ENCODE measurements at regions not wholly inside any gene's neighbourhood (a gene's known extent, or its start where the extent isn't known, plus 50 kb on each side); places are given as distances from the start of the nearest gene placed in this dataset.
"Not testable (repeated sequence)": the region's sequence is repeated elsewhere in the genome, so short reads cannot be mapped to it uniquely, and the experiment has no call there.

GRCh38 chr14:81771651-81772275 is 238.1 kb upstream of the SEL1L start:
- no peak for DNase-seq
- no peaks in the 10 kb centered on the region for H3K4me1 ChIP-seq (ENCODE audit: low read depth)
- TF ChIP-seq CTCF (IDR thresholded peaks at IDR 0.05), result no peak
- H3K9me3 ChIP-seq, result no peaks in the 10 kb centered on the region
- intact Hi-C loops (cut with DNase I, micrococcal nuclease), result no loop called here
- no peaks in the 10 kb centered on the region for H3K36me3 ChIP-seq (ENCODE audit: low read depth)
- no peak overlapping the region for H3K4me3 ChIP-seq
- no peak for ATAC-seq

- no peak for TF ChIP-seq CTCF (IDR thresholded peaks at IDR 0.05)
- Histone ChIP-seq H3K4me3 (no peak overlapping the region), H3K9me3 (no peaks in the 10 kb centered on the region), H3K36me3 (ENCODE audit: low read depth) (no peaks in the 10 kb centered on the region), H3K4me1 (ENCODE audit: low read depth) (no peaks in the 10 kb centered on the region)
- ATAC-seq (no peak), DNase-seq (no peak)
- intact Hi-C loops (cut with DNase I, micrococcal nuclease), result no loop called here
These were observed 238.7 kb upstream of the SEL1L start for GRCh38 chr14:81772381-81772780.

- no peak overlapping the region for H3K4me3 ChIP-seq
- DNase-seq (no peak), ATAC-seq (no peak)
- TF ChIP-seq CTCF (IDR thresholded peaks at IDR 0.05), result no peak
- H3K4me1 ChIP-seq (ENCODE audit: low read depth), result no peaks in the 10 kb centered on the region
- intact Hi-C loops (cut with DNase I, micrococcal nuclease), result no loop called here
- H3K36me3 ChIP-seq (ENCODE audit: low read depth), result no peaks in the 10 kb centered on the region
- H3K9me3 ChIP-seq, result no peaks in the 10 kb centered on the region
These were observed 242.9 kb upstream of the SEL1L start for GRCh38 chr14:81776531-81776930.

GRCh38 chr14:81781798-81782197 is 248.1 kb upstream of the SEL1L start:
- H3K36me3 ChIP-seq (ENCODE audit: low read depth); intact Hi-C loops (cut with DNase I, micrococcal nuclease); H3K9me3 ChIP-seq; H3K4me1 ChIP-seq (ENCODE audit: low read depth); DNase-seq; ATAC-seq; H3K4me3 ChIP-seq: not testable (repeated sequence)

- H3K4me3 ChIP-seq, result no peak overlapping the region
- peaks cover 5% of the 10 kb centered on the region for H3K9me3 ChIP-seq
- ATAC-seq, result no peak
- no peak for TF ChIP-seq CTCF (IDR thresholded peaks at IDR 0.05)
- intact Hi-C loops (cut with DNase I, micrococcal nuclease), result no loop called here
- H3K4me1 ChIP-seq (ENCODE audit: low read depth), result no peaks in the 10 kb centered on the region
- no peak for DNase-seq
- H3K36me3 ChIP-seq (ENCODE audit: low read depth), result no peaks in the 10 kb centered on the region
These were observed 250.4 kb upstream of the SEL1L start for GRCh38 chr14:81784084-81784483.

GRCh38 chr14:81797315-81797714 is 263.7 kb upstream of the SEL1L start:
- no peak for ATAC-seq
- H3K9me3 ChIP-seq, result peaks cover 2% of the 10 kb centered on the region
- H3K36me3 ChIP-seq (ENCODE audit: low read depth), result no peaks in the 10 kb centered on the region
- intact Hi-C loops (cut with DNase I, micrococcal nuclease), result no loop called here
- DNase-seq, result no peak
- TF ChIP-seq CTCF (IDR thresholded peaks at IDR 0.05), result no peak
- no peak overlapping the region for H3K4me3 ChIP-seq
- H3K4me1 ChIP-seq (ENCODE audit: low read depth), result no peaks in the 10 kb centered on the region

All from mucosa of descending colon (tissue), 3 donors.